A549 (cell line): ENCODE measurements at regions not wholly inside any gene's neighbourhood (a gene's known extent, or its start where the extent isn't known, plus 50 kb on each side); places are given as distances from the start of the nearest gene placed in this dataset.

Source experiments
- CTCF ChIP-seq: fragments of >200 bp; sonication (Bioruptor Twin); formaldehyde crosslinking; IDR thresholded peaks from 3 replicates; pipeline ENCODE4 v1.5.1; 2016
- HDAC2 ChIP-seq: fragments of 200-600 bp; sonication (generic); IDR thresholded peaks from 2 replicates; pipeline ENCODE4 v1.6.1; 2016
- JUNB ChIP-seq: fragments of >200 bp; sonication (Bioruptor Twin); formaldehyde crosslinking; IDR thresholded peaks from 2 replicates; pipeline ENCODE4 v1.6.1; 2016
- POLR2A ChIP-seq: IDR thresholded peaks from 2 replicates; pipeline ENCODE4 v1.6.1; 2012; ENCODE audit warnings: mild to moderate bottlenecking, low read length
- RFX5 ChIP-seq: fragments of 450-650 bp; IDR thresholded peaks from 2 replicates; pipeline ENCODE4 v1.7.1; 2014; ENCODE audit warnings: antibody characterized with exemption, mild to moderate bottlenecking, moderate library complexity

GRCh38 chr7:67542916-67543315, 546.3 kb downstream of the TYW1 start:
- no peak for TF ChIP-seq CTCF
- no peak for TF ChIP-seq HDAC2
- TF ChIP-seq POLR2A, result no peak
- TF ChIP-seq JUNB, result no peak
- no peak for TF ChIP-seq RFX5
